Astrocyte (in vitro differentiated cells and primary cell): ENCODE measurements at regions not wholly inside any gene's neighbourhood (a gene's known extent, or its start where the extent isn't known, plus 50 kb on each side); places are given as distances from the start of the nearest gene placed in this dataset.

ENCODE experiments used
- EZH2 ChIP-seq: IDR thresholded peaks from 2 replicates; pipeline ENCODE4 v1.6.1; 2012; ENCODE audit warnings: mild to moderate bottlenecking, low read length, inconsistent platforms; ENCODE audit not compliant: insufficient read depth
- TF ChIP-seq, protein P1 (sequence below): IDR thresholded peaks from 2 replicates; pipeline ENCODE4 v1.5.1; 2011; ENCODE audit warnings: low read depth, mild to moderate bottlenecking, inconsistent platforms, low read length, moderate library complexity; ENCODE audit not compliant: insufficient read depth

DNA sequence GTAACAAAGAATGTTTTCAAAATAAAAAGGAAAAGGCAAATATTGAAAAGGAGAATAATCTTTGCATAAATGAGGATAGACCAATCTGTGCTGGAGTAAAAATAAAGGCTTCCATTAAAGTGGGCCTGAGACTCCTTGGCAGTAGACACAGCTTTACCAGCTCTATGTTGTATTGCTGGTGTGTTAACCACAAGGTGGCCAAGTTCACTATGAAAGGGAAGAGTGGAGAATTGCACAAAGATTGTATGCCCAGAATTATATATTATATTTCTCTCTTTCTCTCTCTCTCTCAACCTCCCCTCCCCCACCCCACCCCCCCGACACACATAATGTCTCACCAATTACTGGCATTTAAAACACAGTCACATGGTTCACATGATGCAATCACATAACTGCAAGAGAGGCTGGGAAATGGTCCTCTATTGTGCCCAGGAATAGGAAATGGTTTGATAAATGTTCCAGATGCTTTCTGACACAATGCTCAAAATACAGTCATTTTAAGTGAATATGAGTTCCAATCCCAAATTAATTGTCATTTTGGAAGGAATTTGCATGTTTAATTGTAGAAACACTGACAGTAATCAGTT is 222.6 kb upstream of the SYT1 start:
- TF ChIP-seq, protein P1, sequence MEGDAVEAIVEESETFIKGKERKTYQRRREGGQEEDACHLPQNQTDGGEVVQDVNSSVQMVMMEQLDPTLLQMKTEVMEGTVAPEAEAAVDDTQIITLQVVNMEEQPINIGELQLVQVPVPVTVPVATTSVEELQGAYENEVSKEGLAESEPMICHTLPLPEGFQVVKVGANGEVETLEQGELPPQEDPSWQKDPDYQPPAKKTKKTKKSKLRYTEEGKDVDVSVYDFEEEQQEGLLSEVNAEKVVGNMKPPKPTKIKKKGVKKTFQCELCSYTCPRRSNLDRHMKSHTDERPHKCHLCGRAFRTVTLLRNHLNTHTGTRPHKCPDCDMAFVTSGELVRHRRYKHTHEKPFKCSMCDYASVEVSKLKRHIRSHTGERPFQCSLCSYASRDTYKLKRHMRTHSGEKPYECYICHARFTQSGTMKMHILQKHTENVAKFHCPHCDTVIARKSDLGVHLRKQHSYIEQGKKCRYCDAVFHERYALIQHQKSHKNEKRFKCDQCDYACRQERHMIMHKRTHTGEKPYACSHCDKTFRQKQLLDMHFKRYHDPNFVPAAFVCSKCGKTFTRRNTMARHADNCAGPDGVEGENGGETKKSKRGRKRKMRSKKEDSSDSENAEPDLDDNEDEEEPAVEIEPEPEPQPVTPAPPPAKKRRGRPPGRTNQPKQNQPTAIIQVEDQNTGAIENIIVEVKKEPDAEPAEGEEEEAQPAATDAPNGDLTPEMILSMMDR, result no peak
- no peak for TF ChIP-seq EZH2
